IPS DF 19.7 (cell line): ENCODE measurements at regions not wholly inside any gene's neighbourhood (a gene's known extent, or its start where the extent isn't known, plus 50 kb on each side); places are given as distances from the start of the nearest gene placed in this dataset.

Source experiments
- DNase-seq: peaks from one replicate; pipeline ENCODE4 v3.0.0-alpha.2; 2013; ENCODE audit warnings: low read depth, low spot score

DNA sequence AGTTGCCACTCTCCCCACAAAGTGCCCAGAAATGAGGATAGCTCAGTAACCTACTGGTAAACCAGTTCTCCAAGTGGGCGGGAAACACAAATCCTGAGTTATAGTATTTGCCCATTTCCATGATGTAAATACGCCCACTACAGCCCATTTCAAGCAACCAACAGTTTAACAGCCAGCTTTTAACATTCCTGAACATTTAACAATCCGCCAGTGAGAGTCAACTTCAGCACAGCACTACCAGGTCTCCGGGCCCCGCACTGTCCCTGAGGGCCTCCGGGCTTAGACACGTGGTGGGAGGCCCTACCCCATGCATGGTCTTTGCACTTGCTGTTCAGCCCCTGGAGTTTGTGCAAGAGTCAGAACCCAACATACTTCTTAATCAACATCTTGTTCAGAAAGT lies 132.0 kb upstream of the CTTNBP2NL start:
- no peak for DNase-seq

DNA sequence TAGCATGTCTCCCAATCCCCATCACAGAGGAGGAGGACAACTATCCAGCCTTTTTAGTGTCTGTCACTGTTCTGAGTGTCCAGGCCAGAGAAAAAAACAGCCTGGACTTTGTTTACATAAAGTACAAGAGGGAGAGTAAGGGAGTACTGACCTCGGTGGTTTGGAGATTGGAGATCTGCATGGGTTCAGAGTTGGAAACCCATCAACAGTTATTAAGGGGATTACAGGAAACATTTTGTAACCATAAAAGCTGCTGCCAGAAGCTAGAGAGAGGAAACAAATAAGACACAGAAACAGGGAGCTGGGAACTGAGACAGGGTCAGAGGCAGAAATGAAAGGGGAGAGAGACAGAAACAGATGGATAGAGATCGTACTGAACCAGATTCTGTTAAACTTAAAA lies 131.5 kb upstream of the CTTNBP2NL start:
- no peak for DNase-seq

DNA sequence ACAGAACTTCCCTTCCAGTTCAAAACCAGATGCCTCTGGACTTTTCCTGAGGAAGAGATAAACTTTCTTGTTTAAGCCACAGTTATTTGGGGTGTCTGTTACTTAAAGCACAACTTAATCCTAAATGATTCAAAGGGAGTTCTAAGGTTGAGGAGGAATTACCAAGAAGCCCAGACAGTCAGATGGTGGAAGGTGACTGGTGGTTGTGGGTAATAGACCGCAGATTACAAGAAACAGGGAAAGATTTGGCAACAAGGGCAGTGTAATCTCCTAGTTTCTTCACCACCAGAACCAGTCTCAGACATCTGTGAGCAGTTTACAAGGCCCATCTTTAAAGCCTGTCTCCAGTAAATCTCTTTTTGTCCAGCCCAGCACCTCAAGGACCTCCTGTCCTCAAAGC lies 130.1 kb upstream of the CTTNBP2NL start:
- no peak for DNase-seq

DNA sequence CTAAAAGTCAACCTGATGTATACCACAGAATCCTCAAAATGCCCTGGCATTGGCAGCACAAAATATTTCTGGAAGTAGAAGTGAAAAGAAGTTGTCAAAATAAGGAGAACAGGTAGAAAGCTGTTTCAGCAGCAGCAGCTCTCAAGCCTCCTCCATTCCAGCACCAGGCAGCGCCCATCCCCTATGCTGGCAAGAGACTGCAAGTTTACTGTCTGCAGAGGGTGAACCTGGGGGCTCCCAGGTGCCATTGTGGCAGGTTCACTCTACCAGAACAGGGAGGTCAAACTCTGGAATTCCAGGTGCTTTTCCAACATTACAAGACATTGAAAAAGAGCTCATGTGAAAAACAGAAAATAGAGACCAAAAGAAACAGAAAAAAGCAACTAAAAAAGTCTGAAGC lies 128.8 kb upstream of the CTTNBP2NL start:
- DNase-seq: no peak

DNA sequence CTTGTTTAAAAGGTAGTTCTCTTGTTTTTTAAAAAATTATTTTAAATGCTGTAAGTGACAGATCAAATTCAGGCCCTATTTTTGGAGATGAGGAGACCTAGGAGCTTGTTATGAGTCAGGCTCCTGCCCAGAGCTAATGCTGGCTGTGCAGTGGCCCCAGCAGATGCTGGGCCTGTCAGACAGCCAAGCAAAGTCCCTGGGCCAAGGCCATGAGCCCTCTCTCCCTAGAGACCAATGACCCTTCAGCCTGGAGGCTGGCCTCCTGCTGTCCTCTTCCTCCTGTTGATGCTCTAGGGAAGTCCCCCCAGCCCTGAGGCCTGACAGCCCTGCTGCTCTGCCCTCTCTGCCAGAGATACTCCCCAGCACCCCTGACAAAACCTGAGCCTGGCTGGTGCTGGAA lies 128.1 kb upstream of the CTTNBP2NL start:
- DNase-seq: no peak

DNA sequence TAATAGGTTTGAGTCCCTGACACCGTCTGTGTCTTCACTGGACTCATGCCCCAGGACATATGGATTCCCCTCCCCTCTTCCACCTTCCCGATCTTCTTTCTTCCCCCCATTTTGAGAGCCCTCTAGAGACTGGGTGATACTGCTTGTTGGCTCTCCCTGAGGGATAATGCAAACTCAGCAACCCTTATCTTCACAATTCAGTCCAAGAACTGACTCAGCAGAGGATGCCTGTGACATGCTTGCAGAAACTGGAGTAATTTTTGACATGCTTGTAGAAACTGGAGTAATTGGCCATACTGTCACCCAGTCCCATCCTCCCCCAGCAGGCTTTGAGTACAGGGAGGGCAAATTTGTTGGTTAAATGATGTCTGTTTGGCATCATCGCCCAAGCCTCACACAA lies 127.6 kb upstream of the CTTNBP2NL start:
- no peak for DNase-seq

DNA sequence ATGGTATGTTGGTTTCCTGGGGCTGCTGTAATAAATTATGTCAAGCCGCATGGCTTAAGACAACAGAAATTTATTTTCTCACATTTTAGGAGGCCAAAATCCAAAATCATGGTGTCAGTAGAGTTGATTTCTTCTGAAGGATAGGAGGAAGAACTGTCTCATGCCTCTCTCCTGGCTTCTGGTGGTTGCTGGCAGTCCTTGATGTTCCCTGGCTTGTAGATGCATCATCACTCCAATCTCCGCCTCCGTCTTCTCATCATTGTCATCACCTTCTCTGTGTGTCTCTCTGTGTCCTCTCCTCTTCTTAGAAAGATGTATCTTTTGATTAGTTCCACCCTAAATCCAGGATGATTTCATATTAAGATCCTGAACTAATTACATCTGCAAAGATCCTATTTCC lies 124.7 kb upstream of the CTTNBP2NL start:
- DNase-seq: no peak

DNA sequence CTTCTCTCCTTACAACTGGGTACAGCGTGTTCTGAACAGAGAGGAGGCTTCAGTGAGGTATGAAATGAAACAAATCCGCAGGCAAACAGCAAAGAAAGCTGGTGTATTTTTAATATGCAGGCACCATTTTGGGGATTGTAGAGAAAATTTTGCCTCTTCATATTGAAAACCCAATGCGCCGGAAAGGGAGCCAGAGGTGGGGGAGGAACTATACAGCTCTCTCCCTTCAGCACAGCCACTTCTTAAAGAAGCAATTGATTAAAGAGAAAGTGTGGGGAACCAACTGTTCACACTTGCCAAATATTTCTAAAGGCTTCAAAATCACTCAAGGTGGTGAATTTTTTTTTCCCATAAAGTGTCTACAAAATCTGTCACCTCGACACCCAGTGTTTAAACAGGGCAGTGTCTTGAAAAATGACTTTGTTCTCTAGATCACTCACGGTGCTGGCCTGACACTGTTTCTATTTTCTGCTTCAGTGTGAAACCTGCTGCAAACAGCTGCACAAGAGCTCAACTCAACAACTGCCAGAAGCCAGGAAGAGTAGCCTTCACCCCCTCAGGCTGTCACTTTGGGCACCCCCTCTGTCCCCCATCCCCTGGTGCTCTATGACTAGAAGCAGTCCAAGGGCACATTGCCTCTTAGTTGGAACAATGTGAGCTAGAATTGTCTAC lies 123.8 kb upstream of the CTTNBP2NL start:
- DNase-seq: no peak

DNA sequence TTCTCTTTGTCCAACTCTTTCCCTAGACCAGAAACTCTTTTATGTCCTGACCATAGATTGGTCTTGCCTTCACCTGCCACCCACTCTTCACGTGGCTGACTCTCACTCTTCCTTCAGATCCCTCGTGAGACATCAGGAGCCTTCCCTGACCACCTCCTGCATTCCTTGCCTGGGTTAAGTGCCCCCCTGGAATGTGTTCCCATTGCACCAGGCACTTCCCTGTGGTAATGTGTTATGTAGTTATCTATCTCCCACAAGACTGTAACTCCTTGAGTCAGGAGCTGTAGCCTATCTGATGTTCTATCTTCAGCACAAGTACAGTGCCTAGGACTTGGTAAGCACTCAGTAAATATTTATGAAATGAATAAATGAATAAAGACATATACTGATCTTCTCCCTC lies 111.2 kb upstream of the CTTNBP2NL start:
- DNase-seq: no peak

DNA sequence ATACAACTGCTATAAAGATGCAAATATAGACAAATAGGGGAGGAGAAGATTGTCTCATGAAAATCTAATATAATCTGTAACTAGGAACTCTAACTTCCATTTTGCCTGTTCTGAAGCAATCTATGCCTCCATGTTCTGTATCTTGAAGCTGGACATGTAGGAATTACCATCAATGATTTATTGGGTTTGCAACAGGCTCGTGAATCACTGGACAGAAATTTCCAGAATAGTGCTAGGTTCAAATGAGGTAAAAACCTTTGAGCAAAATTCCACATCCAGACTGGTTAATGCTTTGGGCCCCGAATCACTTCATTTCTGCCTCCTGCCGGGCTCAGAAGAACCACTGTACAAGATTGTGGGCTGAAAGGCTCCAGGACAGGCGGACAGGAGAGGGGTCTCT lies 110.7 kb upstream of the CTTNBP2NL start:
- no peak for DNase-seq

DNA sequence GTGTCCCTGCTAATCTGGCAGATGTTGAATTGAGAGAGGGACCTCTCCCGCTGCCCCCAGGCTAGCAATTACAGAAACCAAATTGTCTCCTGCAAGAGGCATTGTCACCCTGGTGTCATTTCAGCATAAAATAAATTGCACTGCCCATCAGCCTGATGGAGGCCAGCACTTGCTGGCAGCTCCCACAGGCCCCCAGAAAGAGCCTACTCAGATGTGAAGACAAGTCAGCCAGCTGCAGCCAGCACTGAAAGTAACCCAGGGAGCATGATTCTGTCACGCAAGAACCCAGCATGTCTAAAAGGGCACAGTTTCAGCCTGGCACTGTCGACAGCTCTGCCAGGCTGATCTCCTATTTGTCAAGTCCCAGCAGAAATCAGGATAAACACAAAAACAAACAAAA lies 110.3 kb upstream of the CTTNBP2NL start:
- DNase-seq: no peak

DNA sequence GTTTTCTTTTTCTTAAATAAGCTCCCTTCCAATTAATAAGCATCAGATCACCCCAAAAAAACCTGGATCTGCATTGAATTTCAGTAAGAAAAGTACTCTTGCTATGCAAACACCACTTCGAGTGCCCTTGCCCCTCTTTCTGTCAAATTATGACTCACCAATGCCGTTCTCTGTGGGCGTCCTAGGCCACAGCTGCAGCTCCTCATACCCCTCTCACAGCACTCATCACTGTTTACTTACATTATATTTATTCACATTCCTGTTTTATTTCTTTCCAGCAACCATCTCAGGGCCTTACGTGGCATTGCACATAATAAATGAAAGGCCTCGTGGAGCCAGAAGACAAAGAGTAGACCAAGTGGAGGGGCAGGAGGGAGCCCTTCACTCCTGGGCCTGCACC lies 99.1 kb upstream of the CTTNBP2NL start:
- no peak for DNase-seq

DNA sequence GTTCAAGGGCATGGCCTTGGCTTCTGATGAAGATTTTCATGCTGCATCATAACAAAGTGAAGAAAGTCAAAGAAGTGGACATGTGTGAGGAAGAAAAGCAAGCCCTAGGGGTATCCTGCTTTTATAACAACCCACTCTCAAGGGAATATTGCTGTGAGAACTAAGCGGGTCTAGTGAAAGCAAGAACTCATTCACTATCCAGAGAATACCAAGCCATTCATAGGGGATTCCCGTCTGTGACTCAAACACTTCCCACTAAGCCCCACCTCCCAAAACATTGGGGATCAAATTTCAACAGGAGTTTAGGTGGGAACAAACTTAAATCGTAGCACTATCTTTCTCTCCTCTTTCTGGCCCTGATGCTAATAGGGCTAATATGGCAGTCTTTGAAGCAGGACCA lies 98.5 kb upstream of the CTTNBP2NL start:
- no peak for DNase-seq

DNA sequence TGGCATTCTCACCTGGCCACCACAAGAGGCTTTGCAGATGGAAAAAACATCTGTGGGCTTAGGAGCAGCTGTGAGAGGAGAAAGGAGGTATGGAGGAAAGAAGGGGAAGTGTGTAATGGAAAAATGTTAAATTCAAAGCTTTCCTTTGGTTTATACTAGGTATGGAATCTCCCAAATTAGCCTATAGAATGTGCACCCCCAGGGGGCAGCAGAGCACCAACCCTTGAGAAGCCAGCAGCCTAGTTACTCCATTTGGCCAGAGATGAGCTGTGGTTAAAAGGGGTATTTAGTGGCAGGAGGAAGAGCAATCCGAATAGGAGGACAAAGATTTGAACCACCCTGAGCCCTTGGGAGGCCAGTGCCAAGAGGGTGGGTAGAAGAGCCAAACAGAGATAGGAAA lies 97.5 kb upstream of the CTTNBP2NL start:
- DNase-seq: peak; percentile 60

DNA sequence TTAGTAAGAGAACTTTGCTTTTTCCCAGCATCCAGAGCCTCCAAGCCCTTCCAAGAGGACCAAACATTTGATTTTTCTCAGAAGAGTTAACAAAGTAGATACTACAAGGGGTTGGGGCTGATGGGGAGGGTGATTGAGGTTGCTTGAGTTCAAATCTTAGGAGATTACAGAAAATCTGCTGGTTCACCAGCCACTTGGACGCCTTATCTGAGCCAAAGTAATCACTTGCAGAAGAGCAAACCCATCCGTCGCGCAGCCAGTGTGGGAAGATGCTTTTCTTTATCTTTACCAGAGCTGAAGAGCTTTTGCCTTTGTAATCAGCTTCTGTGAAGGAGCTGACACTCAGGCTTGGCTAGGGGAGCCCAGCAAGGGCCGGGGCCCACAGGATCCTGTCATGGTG lies 91.9 kb upstream of the CTTNBP2NL start:
- no peak for DNase-seq

DNA sequence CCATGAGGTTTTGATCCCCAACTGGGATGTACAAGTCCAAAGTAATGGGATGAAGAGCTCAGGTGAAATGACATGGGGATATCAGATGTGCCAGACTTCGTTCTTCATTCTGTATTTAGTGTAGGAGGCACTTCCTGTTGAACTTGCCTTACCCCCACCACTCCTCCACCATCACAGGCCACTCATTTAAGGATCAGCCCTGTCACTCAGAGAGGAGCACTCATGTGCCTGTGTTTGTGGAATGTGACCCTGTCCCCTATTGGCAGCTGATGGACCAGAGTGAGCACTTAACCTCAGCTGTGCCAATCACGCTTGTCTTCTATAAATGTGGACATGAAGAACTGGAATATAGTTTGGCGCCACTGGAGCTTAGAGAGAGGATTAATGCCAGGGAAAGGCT lies 91.4 kb upstream of the CTTNBP2NL start:
- DNase-seq: no peak

DNA sequence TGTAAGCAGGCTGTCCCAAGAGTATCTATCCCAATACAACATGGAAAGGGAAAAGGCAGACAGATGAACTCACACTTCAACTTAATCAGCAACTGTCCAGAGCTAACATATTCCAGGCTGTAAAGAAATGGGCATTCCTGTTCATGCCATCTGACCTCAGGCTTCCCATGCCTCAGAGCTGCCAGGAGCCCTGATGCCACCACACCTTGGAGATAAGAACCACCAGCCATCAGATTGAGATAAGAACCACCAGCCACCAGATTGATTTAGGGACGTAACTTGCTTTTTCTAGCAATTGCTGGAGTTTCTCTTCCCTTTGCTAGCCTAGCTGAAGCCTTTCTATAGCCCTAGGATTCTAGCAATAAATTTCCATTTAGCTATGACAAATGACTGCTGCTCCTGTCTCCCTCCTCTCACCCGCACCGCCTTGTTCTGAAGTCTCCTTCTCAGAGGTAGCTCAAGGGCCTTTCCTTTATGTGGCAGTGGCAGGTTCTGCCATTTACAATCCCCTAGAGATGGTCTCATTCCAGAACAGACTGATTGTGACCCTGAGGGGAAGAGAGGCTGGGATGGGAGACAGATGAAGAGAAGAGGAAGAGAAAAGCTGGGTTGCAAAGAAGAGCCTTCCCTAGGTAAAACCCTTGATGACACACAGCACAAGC lies 88.0 kb upstream of the CTTNBP2NL start:
- DNase-seq: no peak

DNA sequence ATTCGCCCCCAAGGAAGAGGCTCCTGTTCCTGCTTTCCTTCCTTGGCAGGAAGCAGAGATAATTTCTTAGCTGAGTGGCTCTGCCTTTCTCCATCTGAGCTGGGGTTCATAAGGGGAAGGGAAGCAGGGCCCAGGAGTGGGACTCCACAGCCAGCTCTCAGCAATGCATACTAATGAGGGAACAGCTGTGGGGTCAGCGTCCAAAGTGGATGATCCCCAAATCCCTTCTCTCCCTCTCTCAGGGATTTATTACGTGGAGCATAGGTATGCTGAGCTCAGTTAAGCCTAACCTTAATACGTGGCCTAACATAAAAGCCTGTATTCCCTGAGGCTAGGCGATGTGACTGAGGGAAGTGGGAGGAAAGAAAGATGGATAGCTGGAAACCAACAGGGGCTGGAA lies 87.3 kb upstream of the CTTNBP2NL start:
- no peak for DNase-seq

DNA sequence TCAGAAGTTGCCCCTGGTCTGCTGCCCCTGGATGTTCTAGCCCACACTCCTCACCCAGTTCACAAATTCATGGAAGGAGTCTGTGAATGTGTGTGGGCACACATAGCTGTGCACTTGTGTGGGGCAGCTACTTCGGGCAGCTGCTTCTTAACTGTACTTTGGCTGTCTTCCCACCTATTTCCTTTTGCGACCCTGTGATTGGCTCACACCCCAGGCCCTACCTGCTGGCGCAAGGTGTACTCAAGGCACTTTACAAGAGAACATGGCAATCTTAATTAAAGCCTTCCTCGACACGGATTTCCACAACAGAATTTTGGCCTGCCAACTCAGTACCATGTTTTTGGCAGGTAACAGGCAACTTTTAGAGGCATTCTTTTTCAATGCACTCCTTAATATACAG lies 86.5 kb upstream of the CTTNBP2NL start:
- no peak for DNase-seq

DNA sequence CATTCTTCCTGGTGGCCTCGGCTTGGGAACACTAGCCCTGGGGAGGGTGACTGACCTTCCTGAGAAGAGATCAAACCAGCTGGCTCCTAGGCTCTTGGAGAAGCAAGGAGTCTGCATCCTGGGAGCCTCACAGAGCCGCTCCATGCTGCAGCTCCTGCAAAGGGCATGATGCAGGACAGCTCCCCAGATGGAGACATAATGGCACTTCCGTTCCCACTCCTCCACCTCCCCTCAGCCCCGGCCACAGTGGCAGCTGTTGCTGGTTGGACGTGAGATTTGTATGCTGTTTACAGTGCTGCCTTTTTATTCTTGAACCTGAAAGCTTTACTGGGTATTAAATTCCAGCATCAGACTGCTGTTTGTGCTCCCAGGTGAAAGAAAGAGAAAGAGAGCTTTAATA lies 83.7 kb upstream of the CTTNBP2NL start:
- no peak for DNase-seq

DNA sequence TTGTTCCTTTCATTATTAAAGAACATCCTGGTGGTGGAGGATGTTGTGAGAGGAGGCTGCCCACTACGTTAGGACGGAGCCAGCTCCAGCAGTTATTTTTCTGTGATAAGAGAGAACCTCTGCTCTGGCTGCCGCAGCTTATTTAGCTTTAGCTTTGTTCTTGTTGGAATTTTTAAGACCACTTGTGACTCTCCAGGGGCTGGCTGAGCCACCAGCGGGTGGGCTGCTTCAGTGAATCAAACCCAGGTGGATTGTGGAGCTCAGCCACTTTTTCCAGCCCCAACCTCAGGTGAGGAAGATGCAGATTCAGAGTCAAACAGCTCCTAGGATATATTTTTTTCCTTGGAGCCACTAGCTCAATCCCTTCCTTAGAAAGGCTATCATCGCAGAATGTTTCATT lies 83.1 kb upstream of the CTTNBP2NL start:
- DNase-seq: no peak

DNA sequence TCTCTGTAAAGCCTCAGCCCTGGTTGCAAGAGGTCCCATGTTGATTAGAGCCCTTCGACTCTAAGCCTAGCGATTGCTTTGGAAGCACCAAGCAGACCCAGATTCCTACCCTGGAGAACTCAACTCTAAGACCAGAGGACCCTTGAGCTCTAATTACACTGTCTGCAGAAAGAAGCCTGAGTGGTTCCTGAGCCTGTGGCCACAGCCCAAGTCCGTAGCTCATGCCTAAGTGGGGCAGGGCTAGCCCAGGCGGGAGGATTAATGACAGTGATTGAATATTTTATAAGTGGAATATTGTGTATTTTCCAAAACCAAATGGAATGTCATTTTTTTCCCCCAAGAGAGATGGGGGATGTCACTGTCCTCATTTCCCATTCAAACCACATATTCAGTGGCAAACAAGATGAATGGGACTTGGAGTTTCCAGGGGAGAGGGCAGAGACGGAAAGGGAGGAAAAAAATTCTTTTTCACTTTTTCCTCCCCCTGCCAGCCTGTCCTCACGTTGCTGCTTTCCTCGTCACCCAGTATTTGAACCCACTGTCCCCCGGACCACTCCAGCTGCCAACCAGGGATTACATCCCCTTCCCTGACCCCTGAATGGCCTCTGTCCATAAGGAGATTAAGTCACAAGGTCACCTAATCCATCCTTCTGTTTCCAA lies 79.6 kb upstream of the CTTNBP2NL start:
- no peak for DNase-seq

DNA sequence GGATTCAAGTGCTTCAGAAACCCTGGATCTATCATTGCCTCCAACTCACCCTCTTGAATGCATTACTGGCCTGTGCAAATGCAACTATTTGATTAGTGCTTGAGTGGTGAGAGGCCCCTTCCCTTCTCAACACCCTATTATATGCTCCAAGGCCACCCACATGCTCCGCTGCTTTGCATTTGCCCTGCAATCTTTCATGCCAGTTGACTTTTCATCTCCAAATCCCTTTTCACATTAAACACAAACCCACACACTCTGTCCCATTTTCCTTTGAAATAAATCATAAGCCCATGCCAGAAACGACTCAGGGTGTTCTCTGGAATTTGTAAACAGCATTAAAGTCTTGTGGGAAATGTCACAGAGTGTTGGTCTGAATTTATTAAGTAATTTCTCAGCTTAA lies 78.9 kb upstream of the CTTNBP2NL start:
- no peak for DNase-seq
